ENCODE measurements at regions not wholly inside any gene's neighbourhood (a gene's known extent, or its start where the extent isn't known, plus 50 kb on each side); places are given as distances from the start of the nearest gene placed in this dataset.

DNA sequence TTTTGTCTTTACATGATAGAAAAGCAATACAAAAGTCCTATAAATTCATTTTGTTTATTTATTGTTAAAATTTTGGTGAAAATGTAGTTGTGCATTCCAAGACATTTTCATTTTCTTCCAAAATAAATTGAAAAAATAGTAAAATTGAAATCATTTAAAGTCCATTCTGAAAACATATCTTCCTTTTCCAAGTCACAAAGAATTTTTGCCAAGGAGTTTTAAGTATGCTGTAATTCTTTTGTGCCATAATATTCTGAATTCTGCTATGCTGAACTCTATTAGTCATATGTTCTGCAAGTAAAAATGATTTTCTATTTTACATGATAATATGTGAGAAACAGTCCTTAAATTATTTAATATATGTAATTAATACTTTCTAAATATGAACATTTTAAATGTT lies 879.6 kb upstream of the SLC10A2 start:
- TF ChIP-seq EZH2 (IDR thresholded peaks at IDR 0.05; ENCODE audit: low read length, unreplicated experiment): no peak
- TF ChIP-seq CTCF (conservative IDR thresholded peaks at IDR 0.05; ENCODE audit: low read depth, low read length): no peak
